Kidney capillary endothelial cell (primary cell): ENCODE measurements at regions not wholly inside any gene's neighbourhood (a gene's known extent, or its start where the extent isn't known, plus 50 kb on each side); places are given as distances from the start of the nearest gene placed in this dataset.

ENCODE experiments used
- DNase-seq: peaks from one replicate; pipeline ENCODE4 v3.0.0-alpha.2; 2018; ENCODE audit warnings: low spot score

- DNase-seq, result no peak
These were observed 64.6 kb upstream of the ELOVL5 start for GRCh38 chr6:53413326-53413725.

- no peak for DNase-seq
These were observed 64.0 kb upstream of the ELOVL5 start for GRCh38 chr6:53412751-53413150.

- DNase-seq, result no peak
These were observed 63.4 kb upstream of the ELOVL5 start for GRCh38 chr6:53412021-53412715.

- no peak for DNase-seq
These were observed 62.7 kb upstream of the ELOVL5 start for GRCh38 chr6:53411451-53411850.

- DNase-seq, result peak; percentile 20
These were observed 61.9 kb upstream of the ELOVL5 start for GRCh38 chr6:53410508-53411258.

- no peak for DNase-seq
These were observed 60.1 kb upstream of the ELOVL5 start for GRCh38 chr6:53408826-53409225.

GRCh38 chr6:53399027-53399344 lies 50.2 kb upstream of the ELOVL5 start:
- no peak for DNase-seq

- DNase-seq, result no peak
These were observed 49.7 kb upstream of the ELOVL5 start for GRCh38 chr6:53398247-53399026.
